Activated CD8-positive, alpha-beta memory T cell treated with anti-CD3 and anti-CD28 coated beads for 4 hours (primary cell): ENCODE measurements at regions not wholly inside any gene's neighbourhood (a gene's known extent, or its start where the extent isn't known, plus 50 kb on each side); places are given as distances from the start of the nearest gene placed in this dataset.
"Not testable (repeated sequence)": the region's sequence is repeated elsewhere in the genome, so short reads cannot be mapped to it uniquely, and the experiment has no call there.

Experiments used
- DNase-seq, 2 donors: peaks; one replicate each; pipeline ENCODE4 v3.0.0-alpha.2; 2020; ENCODE audit warnings: low read depth in 2 of 2

GRCh38 chr16:17557480-17557879 lies 86.7 kb upstream of the XYLT1 start:
- no peak for DNase-seq

- no peak for DNase-seq
Observed at GRCh38 chr16:17556276-17557052, 85.7 kb upstream of the XYLT1 start.

DNA sequence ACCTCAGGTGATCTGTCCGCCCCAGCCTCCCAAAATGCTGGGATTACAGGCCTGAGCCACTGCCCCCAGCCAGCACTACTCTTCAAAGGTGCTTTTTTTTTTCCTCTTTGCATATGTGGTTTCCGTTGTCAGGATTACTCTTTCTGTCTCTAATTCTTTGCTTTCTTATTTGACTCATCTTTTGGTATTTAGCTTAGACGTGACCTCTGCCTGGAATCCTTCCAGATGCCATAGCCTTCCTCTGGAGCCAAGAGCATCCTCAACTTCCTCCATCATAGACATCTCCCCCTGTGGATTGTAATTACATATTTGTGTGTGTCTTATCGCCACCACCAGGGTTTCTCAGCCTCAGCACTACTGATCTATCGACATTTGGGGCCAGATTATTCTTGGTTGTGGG lies 84.4 kb upstream of the XYLT1 start:
- no peak for DNase-seq

- no peak for DNase-seq
Observed at GRCh38 chr16:17552351-17552750, 81.6 kb upstream of the XYLT1 start.

- not testable (repeated sequence) for DNase-seq
Observed at GRCh38 chr16:17551682-17552081, 80.9 kb upstream of the XYLT1 start.

GRCh38 chr16:17548825-17549224 lies 78.1 kb upstream of the XYLT1 start:
- DNase-seq, result no peak

DNA sequence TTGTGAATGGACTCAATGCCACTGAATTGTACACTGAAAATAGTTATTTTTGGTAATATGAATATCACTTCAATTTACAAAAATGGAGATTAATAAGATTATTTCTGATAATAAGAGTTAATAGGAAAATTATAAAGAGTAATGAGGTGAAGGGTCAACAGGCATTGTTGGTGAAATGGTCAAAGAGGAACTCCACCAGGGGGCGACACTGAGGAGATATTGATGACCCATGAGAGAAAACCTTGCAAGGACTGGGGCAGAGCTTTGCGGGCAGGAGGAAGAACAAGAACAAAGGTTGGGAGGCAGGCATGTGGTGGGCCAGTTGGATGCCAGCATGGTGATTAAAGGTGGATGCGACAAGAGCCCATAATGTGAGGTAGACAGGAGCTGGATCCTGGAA lies 74.0 kb upstream of the XYLT1 start:
- no peak for DNase-seq

GRCh38 chr16:17544304-17544703 lies 73.5 kb upstream of the XYLT1 start:
- no peak for DNase-seq

- no peak for DNase-seq
Observed at GRCh38 chr16:17543073-17543472, 72.3 kb upstream of the XYLT1 start.

- DNase-seq, result no peak
Observed at GRCh38 chr16:17541324-17541723, 70.6 kb upstream of the XYLT1 start.

- DNase-seq, result no peak
Observed at GRCh38 chr16:17538927-17539326, 68.2 kb upstream of the XYLT1 start.

GRCh38 chr16:17532338-17532995 lies 61.7 kb upstream of the XYLT1 start:
- no peak for DNase-seq

DNA sequence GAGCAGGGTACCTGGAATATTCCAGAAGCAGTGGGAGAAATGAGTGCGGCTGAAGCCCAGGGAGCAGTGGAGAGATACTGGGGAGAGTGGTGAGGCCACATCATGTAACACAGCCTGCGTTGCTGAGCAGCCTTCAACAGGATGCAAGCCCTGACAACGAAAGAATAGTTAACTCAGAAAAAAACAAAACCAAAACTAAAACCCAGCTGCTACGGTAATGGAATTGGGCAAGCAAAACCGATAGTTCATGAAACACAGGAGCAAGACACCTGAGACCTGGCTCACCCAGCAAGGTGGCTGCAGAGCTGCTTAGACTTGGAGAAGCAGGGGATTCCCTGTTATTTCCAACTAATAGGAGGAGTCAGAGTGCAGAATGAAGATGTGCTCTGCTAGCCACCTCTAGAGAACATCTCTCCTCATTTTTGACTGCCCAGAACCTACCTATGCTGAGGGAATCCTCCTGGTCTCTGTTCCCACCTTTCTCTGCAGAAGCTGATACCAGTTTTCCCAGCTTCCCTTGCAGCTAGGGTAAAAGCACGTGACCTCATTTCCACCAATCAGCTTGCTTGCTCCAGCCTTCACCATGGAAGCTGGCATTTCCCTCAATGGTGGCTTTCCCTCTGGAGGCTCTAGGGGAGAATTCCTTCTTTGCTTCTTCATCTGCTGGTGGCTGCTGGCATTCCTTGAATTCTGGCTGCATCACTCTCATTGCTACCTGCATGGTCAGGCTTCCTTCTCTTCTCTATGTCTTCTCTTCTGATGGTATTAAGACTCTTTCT lies 59.4 kb upstream of the XYLT1 start:
- no peak for DNase-seq

GRCh38 chr16:17526956-17527937 lies 56.5 kb upstream of the XYLT1 start:
- no peak for DNase-seq

DNA sequence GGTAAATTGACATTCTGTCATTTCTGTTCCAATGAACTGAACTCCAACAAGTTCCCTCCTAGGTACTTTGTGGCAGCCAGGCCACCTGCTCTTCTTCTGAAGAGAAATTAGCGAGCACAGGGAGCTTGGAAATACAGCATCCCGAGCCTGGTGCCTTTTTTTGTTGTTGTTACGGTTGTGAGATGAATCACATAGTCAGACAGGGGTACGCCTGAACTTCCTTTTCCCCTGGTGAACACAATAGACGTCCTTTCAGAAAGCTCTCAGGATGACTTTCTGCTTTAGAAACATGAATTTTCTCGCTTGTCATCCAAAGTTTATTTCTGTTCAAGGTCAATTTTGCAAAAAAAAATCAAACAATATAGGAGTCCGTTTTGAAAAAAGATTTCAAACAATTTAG lies 53.9 kb upstream of the XYLT1 start:
- DNase-seq, result no peak

GRCh38 chr16:17520561-17520960 lies 49.8 kb upstream of the XYLT1 start:
- no peak for DNase-seq
